ENCODE measurements at regions not wholly inside any gene's neighbourhood (a gene's known extent, or its start where the extent isn't known, plus 50 kb on each side); places are given as distances from the start of the nearest gene placed in this dataset.
"Not testable (repeated sequence)": the region's sequence is repeated elsewhere in the genome, so short reads cannot be mapped to it uniquely, and the experiment has no call there.

DNA sequence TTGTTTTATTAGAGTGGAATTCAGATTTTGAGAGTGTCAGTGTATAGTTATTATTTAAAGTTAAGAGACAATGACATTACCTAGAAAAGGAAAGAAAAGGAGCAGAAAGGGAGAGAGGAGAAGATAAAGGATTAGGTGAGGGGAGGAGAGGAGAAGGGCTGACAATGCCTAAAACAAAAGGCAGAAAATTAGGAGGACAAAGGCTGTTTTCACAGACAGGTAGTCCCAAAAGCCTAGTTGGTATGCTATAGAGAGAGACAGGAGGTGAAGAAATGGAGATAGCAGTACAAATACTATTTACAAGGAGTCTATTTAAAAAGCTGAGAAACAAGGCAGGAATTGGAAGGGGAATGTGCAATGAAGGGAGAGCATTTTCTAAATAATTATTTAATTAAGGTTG, 409.4 kb upstream of the ADGRB3 start (continued):
- TF ChIP-seq ZNF521 (tag by site-specific recombination; IDR thresholded peaks at IDR 0.05), result no peak
- TF ChIP-seq, protein P1, sequence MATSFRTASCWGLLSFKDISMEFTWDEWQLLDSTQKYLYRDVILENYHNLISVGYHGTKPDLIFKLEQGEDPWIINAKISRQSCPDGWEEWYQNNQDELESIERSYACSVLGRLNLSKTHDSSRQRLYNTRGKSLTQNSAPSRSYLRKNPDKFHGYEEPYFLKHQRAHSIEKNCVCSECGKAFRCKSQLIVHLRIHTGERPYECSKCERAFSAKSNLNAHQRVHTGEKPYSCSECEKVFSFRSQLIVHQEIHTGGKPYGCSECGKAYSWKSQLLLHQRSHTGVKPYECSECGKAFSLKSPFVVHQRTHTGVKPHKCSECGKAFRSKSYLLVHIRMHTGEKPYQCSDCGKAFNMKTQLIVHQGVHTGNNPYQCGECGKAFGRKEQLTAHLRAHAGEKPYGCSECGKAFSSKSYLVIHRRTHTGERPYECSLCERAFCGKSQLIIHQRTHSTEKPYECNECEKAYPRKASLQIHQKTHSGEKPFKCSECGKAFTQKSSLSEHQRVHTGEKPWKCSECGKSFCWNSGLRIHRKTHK (tag by site-specific recombination; IDR thresholded peaks at IDR 0.05), result no peak
- no peak for TF ChIP-seq ZNF133 (tag by site-specific recombination; IDR thresholded peaks at IDR 0.05)
- TF ChIP-seq SCRT1 (tag by site-specific recombination; IDR thresholded peaks at IDR 0.05; ENCODE audit: borderline replicate concordance), result no peak
- no peak for TF ChIP-seq GLIS1 (tag by site-specific recombination; IDR thresholded peaks at IDR 0.05)
- no peak for TF ChIP-seq ZNF169 (tag by site-specific recombination; IDR thresholded peaks at IDR 0.05)

DNA sequence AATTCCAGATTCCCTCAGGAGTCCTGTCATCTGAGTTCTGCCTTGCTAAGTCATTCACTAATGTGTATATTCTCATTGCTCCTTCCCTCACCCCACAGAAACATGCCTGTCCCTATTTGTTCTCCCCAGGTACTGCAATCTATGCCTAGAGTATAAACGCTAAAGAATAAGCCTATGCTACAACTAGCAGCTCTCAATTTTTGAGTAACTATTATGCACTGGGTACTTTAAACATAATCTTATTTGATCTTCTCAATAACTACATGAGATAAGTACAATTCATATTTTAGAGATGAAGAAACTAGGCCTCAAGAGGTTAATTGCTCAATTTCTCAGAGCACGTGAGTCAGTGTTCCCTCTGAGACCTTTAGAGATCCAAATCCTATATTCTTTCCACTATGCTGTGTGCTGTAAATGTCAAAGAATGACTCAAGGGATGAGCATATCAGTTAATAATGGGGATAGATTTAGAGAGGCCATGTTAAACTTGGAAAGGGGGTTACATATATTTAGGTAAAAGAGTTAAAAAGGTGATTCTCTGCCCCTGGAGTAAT, 423.8 kb upstream of the ADGRB3 start:
- no peaks in the 10 kb centered on the region for H3K4me1 ChIP-seq (ENCODE audit: control insufficient read depth, insufficient read depth, low read length)
- H3K9me3 ChIP-seq (ENCODE audit: control insufficient read depth, insufficient read depth, low read depth, low read length), result no peaks in the 10 kb centered on the region
- H3K4me3 ChIP-seq (ENCODE audit: low read depth, low read length), result no peak overlapping the region
- H3K36me3 ChIP-seq (ENCODE audit: control insufficient read depth in 2 of 2, insufficient read depth in 1 of 2, low read length in 2 of 2), result no peaks in the 10 kb centered on the region
- no peak for TF ChIP-seq ZNF624 (tag by site-specific recombination; IDR thresholded peaks at IDR 0.05)
- TF ChIP-seq ZNF19 (tag by site-specific recombination; IDR thresholded peaks at IDR 0.05; ENCODE audit: low read depth), result no peak
- TF ChIP-seq ZNF623 (tag by site-specific recombination; IDR thresholded peaks at IDR 0.05), result no peak
- TF ChIP-seq ZNF211 (tag by site-specific recombination; IDR thresholded peaks at IDR 0.05; ENCODE audit: low read depth), result no peak
- TF ChIP-seq, protein P2, sequence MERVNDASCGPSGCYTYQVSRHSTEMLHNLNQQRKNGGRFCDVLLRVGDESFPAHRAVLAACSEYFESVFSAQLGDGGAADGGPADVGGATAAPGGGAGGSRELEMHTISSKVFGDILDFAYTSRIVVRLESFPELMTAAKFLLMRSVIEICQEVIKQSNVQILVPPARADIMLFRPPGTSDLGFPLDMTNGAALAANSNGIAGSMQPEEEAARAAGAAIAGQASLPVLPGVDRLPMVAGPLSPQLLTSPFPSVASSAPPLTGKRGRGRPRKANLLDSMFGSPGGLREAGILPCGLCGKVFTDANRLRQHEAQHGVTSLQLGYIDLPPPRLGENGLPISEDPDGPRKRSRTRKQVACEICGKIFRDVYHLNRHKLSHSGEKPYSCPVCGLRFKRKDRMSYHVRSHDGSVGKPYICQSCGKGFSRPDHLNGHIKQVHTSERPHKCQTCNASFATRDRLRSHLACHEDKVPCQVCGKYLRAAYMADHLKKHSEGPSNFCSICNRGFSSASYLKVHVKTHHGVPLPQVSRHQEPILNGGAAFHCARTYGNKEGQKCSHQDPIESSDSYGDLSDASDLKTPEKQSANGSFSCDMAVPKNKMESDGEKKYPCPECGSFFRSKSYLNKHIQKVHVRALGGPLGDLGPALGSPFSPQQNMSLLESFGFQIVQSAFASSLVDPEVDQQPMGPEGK (tag by site-specific recombination; IDR thresholded peaks at IDR 0.05), result no peak
- TF ChIP-seq ZNF24 (tag by site-specific recombination; IDR thresholded peaks at IDR 0.05), result no peak
- TF ChIP-seq YY2 (tag by site-specific recombination; IDR thresholded peaks at IDR 0.05), result no peak
- no peak for TF ChIP-seq KLF9 (tag by site-specific recombination; IDR thresholded peaks at IDR 0.05; ENCODE audit: low read depth)
- no peak for TF ChIP-seq GLIS2 (tag by site-specific recombination; IDR thresholded peaks at IDR 0.05)
- no peak overlapping the region for H3K27ac ChIP-seq (ENCODE audit: extremely low read depth, low read depth, low read length)
- CTCF ChIA-PET, result no interaction called here
- POLR2A ChIA-PET, result no interaction called here

DNA sequence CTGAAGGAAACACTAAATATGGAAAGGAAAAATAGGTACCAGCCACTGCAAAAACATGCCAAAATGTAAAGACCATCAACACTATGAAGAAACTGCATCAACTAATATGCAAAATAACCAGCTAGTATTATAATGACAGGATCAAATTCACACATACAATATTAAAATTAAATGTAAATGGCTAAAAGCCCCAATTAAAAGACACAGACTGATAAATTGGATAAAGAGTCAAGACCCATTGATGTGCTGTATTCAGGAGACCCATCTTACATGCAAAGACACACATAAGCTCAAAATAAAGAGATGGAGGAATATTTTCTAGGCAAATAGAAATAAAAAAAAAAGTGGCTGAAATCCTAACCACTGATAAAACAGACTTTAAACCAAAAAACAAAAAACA, 427.5 kb upstream of the ADGRB3 start:
- H3K4me1 ChIP-seq (ENCODE audit: control insufficient read depth, insufficient read depth, low read length); H3K4me3 ChIP-seq (ENCODE audit: low read depth, low read length); POLR2A ChIA-PET; H3K27ac ChIP-seq (ENCODE audit: extremely low read depth, low read depth, low read length); CTCF ChIA-PET; H3K9me3 ChIP-seq (ENCODE audit: control insufficient read depth, insufficient read depth, low read depth, low read length); H3K36me3 ChIP-seq (ENCODE audit: control insufficient read depth in 2 of 2, insufficient read depth in 1 of 2, low read length in 2 of 2): not testable (repeated sequence)

DNA sequence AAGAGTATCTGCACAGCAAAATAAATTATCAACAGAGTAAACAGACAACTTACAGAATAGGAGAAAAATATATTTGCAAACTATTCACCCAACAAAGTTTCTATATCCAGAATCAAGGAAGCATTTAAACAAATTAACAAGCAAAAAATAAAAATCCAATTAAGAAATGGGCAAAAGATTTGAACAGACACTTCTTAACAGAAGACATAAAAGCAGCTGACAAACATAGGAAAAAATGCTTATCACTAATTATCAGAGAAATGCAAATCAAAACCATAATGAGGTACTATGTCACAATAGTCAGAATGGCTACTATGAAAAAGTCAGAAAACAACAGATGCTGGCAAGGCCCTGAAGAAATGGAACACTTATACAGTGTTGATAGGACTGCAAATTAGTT, 434.2 kb upstream of the ADGRB3 start:
- Histone ChIP-seq H3K9me3 (ENCODE audit: control insufficient read depth, insufficient read depth, low read depth, low read length) (no peaks in the 10 kb centered on the region), H3K4me1 (ENCODE audit: control insufficient read depth, insufficient read depth, low read length) (no peaks in the 10 kb centered on the region), H3K4me3 (ENCODE audit: low read depth, low read length) (no peak overlapping the region), H3K36me3 (ENCODE audit: control insufficient read depth in 2 of 2, insufficient read depth in 1 of 2, low read length in 2 of 2) (no peaks in the 10 kb centered on the region), H3K27ac (ENCODE audit: extremely low read depth, low read depth, low read length) (no peak overlapping the region)
- POLR2A ChIA-PET, result no interaction called here
- CTCF ChIA-PET, result no interaction called here
- TF ChIP-seq ZBTB8A (tag by site-specific recombination; IDR thresholded peaks at IDR 0.05) (no peak), ZNF24 (tag by site-specific recombination; IDR thresholded peaks at IDR 0.05) (no peak), ZNF544 (tag by site-specific recombination; IDR thresholded peaks at IDR 0.05) (no peak), GFI1B (tag by site-specific recombination; IDR thresholded peaks at IDR 0.05) (no peak)
- TF ChIP-seq, protein P3, sequence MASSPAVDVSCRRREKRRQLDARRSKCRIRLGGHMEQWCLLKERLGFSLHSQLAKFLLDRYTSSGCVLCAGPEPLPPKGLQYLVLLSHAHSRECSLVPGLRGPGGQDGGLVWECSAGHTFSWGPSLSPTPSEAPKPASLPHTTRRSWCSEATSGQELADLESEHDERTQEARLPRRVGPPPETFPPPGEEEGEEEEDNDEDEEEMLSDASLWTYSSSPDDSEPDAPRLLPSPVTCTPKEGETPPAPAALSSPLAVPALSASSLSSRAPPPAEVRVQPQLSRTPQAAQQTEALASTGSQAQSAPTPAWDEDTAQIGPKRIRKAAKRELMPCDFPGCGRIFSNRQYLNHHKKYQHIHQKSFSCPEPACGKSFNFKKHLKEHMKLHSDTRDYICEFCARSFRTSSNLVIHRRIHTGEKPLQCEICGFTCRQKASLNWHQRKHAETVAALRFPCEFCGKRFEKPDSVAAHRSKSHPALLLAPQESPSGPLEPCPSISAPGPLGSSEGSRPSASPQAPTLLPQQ (tag by site-specific recombination; IDR thresholded peaks at IDR 0.05), result no peak
- TF ChIP-seq, protein P4, sequence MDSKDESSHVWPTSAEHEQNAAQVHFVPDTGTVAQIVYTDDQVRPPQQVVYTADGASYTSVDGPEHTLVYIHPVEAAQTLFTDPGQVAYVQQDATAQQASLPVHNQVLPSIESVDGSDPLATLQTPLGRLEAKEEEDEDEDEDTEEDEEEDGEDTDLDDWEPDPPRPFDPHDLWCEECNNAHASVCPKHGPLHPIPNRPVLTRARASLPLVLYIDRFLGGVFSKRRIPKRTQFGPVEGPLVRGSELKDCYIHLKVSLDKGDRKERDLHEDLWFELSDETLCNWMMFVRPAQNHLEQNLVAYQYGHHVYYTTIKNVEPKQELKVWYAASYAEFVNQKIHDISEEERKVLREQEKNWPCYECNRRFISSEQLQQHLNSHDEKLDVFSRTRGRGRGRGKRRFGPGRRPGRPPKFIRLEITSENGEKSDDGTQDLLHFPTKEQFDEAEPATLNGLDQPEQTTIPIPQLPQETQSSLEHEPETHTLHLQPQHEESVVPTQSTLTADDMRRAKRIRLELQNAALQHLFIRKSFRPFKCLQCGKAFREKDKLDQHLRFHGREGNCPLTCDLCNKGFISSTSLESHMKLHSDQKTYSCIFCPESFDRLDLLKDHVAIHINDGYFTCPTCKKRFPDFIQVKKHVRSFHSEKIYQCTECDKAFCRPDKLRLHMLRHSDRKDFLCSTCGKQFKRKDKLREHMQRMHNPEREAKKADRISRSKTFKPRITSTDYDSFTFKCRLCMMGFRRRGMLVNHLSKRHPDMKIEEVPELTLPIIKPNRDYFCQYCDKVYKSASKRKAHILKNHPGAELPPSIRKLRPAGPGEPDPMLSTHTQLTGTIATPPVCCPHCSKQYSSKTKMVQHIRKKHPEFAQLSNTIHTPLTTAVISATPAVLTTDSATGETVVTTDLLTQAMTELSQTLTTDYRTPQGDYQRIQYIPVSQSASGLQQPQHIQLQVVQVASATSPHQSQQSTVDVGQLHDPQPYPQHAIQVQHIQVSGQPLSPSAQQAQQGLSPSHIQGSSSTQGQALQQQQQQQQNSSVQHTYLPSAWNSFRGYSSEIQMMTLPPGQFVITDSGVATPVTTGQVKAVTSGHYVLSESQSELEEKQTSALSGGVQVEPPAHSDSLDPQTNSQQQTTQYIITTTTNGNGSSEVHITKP (tag by site-specific recombination; IDR thresholded peaks at IDR 0.05), result no peak

Data from HEK293 (cell line).